IMR-90 (cell line): ENCODE measurements at regions not wholly inside any gene's neighbourhood (a gene's known extent, or its start where the extent isn't known, plus 50 kb on each side); places are given as distances from the start of the nearest gene placed in this dataset.

Experiments
- FOS ChIP-seq: fragments of 150-350 bp; IDR thresholded peaks from 2 replicates; pipeline ENCODE4 v1.6.1; 2016; ENCODE audit warnings: low read depth, low read length
- MAFK ChIP-seq: IDR thresholded peaks from 2 replicates; pipeline ENCODE4 v1.6.1; 2012; ENCODE audit warnings: low read depth, low read length, improper control_type of control experiment
- POLR2A ChIP-seq: IDR thresholded peaks from 2 replicates; pipeline ENCODE4 v1.6.1; 2012; ENCODE audit warnings: mild to moderate bottlenecking, low read depth, low read length
- RCOR1 ChIP-seq: IDR thresholded peaks from 2 replicates; pipeline ENCODE4 v1.6.1; 2012; ENCODE audit warnings: mild to moderate bottlenecking, low read length, improper control_type of control experiment; ENCODE audit not compliant: insufficient replicate concordance
- RFX5 ChIP-seq: IDR thresholded peaks from 2 replicates; pipeline ENCODE4 v1.8.0; 2012; ENCODE audit warnings: low read depth, mild to moderate bottlenecking, low read length, moderate library complexity
- SMC3 ChIP-seq: fragments of 150-350 bp; IDR thresholded peaks from 2 replicates; pipeline ENCODE4 v1.6.1; 2016; ENCODE audit warnings: low read depth, mild to moderate bottlenecking, antibody characterized with exemption, low read length, moderate library complexity
- TF ChIP-seq, protein P1 (sequence below): conservative IDR thresholded peaks from 2 replicates; pipeline ENCODE4 v1.5.1; 2012; ENCODE audit warnings: mild to moderate bottlenecking, low read depth, low read length, improper control_type of control experiment
- TF ChIP-seq, protein P2 (sequence below): fragments of 150-350 bp; IDR thresholded peaks from 2 replicates; pipeline ENCODE4 v1.6.1; 2016; ENCODE audit warnings: low read depth, mild to moderate bottlenecking, low read length, moderate library complexity, borderline replicate concordance
- TF ChIP-seq, protein P3 (sequence below): fragments of 150-350 bp; IDR thresholded peaks from 2 replicates; pipeline ENCODE4 v1.6.1; 2017; ENCODE audit warnings: mild to moderate bottlenecking, antibody characterized with exemption, low read length, low read depth

DNA sequence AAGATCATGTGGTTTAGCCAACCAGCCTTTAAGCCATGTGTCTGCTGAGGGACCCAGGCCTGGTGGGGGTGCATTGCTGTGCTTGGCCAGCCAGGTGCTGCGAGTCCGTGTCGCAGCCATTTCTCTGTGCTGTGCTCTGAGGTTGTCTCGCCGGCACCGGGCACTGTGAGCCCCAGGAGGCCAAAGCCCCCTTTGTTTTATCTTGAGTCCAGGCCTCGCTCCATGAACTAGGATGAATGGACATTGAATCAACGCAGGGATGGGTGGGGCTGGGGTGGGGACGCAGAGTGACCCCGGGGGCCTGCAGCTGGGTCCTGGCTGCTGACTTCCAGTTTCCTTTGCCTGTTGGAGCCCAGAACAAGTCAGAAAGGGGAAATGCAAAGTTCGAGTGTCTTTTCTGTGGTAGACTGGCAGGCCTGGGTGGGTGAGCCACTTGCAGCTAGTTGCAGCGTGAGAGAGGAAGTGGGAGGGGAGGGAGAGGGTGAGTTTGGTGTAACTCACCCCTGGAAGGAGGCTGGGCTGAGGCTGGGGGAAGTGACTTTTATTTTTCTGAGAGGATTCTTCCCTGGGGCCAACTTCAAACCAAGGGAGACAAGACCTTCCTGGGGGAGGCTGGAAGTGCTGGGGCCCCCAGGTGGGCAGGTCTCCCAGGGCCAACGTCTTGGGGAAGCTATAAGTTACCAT, 324.7 kb downstream of the SEC14L1 start:
- TF ChIP-seq RFX5 (no peak), FOS (no peak), POLR2A (no peak), MAFK (no peak), SMC3 (no peak), RCOR1 (no peak)
- TF ChIP-seq, protein P1, sequence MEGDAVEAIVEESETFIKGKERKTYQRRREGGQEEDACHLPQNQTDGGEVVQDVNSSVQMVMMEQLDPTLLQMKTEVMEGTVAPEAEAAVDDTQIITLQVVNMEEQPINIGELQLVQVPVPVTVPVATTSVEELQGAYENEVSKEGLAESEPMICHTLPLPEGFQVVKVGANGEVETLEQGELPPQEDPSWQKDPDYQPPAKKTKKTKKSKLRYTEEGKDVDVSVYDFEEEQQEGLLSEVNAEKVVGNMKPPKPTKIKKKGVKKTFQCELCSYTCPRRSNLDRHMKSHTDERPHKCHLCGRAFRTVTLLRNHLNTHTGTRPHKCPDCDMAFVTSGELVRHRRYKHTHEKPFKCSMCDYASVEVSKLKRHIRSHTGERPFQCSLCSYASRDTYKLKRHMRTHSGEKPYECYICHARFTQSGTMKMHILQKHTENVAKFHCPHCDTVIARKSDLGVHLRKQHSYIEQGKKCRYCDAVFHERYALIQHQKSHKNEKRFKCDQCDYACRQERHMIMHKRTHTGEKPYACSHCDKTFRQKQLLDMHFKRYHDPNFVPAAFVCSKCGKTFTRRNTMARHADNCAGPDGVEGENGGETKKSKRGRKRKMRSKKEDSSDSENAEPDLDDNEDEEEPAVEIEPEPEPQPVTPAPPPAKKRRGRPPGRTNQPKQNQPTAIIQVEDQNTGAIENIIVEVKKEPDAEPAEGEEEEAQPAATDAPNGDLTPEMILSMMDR = no peak
- TF ChIP-seq, protein P2, sequence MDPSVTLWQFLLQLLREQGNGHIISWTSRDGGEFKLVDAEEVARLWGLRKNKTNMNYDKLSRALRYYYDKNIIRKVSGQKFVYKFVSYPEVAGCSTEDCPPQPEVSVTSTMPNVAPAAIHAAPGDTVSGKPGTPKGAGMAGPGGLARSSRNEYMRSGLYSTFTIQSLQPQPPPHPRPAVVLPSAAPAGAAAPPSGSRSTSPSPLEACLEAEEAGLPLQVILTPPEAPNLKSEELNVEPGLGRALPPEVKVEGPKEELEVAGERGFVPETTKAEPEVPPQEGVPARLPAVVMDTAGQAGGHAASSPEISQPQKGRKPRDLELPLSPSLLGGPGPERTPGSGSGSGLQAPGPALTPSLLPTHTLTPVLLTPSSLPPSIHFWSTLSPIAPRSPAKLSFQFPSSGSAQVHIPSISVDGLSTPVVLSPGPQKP = no peak
- TF ChIP-seq, protein P3, sequence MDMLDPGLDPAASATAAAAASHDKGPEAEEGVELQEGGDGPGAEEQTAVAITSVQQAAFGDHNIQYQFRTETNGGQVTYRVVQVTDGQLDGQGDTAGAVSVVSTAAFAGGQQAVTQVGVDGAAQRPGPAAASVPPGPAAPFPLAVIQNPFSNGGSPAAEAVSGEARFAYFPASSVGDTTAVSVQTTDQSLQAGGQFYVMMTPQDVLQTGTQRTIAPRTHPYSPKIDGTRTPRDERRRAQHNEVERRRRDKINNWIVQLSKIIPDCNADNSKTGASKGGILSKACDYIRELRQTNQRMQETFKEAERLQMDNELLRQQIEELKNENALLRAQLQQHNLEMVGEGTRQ = no peak
